ENCODE measurements at regions not wholly inside any gene's neighbourhood (a gene's known extent, or its start where the extent isn't known, plus 50 kb on each side); places are given as distances from the start of the nearest gene placed in this dataset.

DNA sequence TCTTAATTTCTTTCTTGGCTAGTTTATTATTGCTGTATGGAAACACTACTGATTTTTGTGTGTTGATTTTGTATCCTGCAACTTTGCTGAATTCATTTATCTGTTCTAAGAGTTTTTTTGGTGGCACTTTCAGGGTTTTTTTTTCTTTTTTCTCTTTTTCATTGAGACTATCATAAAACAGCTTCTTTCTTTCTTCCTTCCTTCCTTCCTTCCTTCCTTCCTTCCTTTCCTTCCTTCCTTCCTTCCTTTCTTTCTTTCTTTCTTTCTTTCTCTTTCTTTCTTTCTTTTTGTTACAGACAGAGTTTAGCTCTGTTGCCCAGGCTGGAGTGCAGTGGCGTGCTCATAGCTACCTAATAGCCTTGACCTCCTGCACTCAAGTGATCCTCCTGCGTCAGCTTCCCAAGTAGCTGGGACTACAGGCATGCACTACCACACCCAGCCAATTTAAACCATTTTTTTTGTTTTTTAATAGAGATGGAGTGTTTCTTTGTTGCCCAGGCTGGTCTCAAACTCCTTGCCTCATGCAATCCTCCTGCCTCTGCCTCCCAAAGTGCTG is 72.3 kb downstream of the ZNF503 start:
- no peak for DNase-seq (ENCODE audit: low read depth, low spot score)
- H3K9me3 ChIP-seq (ENCODE audit: low read depth, low read length), result no peaks in the 10 kb centered on the region
- H3K9ac ChIP-seq (ENCODE audit: insufficient read length), result no peak overlapping the region
- no peak overlapping the region for H3K27ac ChIP-seq
- TF ChIP-seq EZH2 (IDR thresholded peaks at IDR 0.05), result no peak
- TF ChIP-seq POLR2AphosphoS5 (IDR thresholded peaks at IDR 0.05; ENCODE audit: borderline replicate concordance, low read depth, low read length), result no peak
- TF ChIP-seq FOXP2 (optimal IDR thresholded peaks at IDR 0.05; ENCODE audit: control extremely low read depth, extremely low read length, insufficient read depth), result no peak
- H3K36me3 ChIP-seq (ENCODE audit: insufficient read depth, low read length), result no peaks in the 10 kb centered on the region
- no peak overlapping the region for H3K4me3 ChIP-seq

DNA sequence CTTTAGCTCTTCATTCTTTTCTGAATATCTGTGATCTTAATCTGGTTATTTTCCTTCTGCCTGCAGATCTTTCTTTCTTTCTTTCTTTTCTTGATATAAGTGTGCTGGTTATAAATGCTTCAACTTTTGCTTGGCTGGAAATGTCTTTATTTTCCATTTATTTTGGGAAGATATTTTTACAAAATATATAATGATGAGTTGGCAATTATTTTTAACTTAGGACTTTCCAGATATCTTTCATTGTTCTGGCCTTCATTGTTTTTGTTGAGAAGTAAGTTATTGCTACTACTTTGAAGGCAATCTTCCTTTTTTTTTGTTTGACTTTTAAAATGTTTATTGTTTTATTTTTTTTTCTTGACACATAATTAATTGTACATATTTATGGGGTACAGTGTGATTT is 75.3 kb downstream of the ZNF503 start:
- H3K36me3 ChIP-seq (ENCODE audit: insufficient read depth, low read length), result no peaks in the 10 kb centered on the region
- no peaks in the 10 kb centered on the region for H3K9me3 ChIP-seq (ENCODE audit: low read depth, low read length)
- no peak overlapping the region for H3K27ac ChIP-seq
- no peak overlapping the region for H3K4me3 ChIP-seq
- no peak overlapping the region for H3K9ac ChIP-seq (ENCODE audit: insufficient read length)
- TF ChIP-seq EZH2 (IDR thresholded peaks at IDR 0.05) (no peak), FOXP2 (optimal IDR thresholded peaks at IDR 0.05; ENCODE audit: control extremely low read depth, extremely low read length, insufficient read depth) (no peak), POLR2AphosphoS5 (IDR thresholded peaks at IDR 0.05; ENCODE audit: borderline replicate concordance, low read depth, low read length) (no peak)
- DNase-seq (ENCODE audit: low read depth, low spot score), result no peak

DNA sequence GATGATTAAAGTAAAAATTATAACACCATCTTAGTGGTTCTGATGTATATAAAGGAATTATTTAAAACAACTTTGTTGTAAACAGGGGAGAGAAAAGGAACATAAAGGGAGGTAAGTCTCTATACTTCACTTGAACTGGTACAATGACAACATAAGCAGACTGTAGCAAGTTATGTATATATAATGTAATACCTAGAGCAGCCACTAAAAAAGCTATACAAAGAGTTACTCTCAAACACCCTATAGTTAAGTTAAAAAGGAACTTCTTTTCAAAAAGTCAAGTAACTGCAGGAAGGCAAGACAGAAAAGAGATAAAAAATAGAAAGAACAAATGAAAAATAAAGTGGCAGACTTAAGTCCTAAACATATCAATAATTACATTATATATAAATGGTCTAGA is 82.3 kb downstream of the ZNF503 start:
- no peak overlapping the region for H3K27ac ChIP-seq
- DNase-seq (ENCODE audit: low read depth, low spot score), result no peak
- TF ChIP-seq FOXP2 (optimal IDR thresholded peaks at IDR 0.05; ENCODE audit: control extremely low read depth, extremely low read length, insufficient read depth), result no peak
- no peak for TF ChIP-seq EZH2 (IDR thresholded peaks at IDR 0.05)
- no peak for TF ChIP-seq POLR2AphosphoS5 (IDR thresholded peaks at IDR 0.05; ENCODE audit: borderline replicate concordance, low read depth, low read length)
- no peak overlapping the region for H3K9ac ChIP-seq (ENCODE audit: insufficient read length)
- no peak overlapping the region for H3K4me3 ChIP-seq
- no peaks in the 10 kb centered on the region for H3K36me3 ChIP-seq (ENCODE audit: insufficient read depth, low read length)
- H3K9me3 ChIP-seq (ENCODE audit: low read depth, low read length), result no peaks in the 10 kb centered on the region

DNA sequence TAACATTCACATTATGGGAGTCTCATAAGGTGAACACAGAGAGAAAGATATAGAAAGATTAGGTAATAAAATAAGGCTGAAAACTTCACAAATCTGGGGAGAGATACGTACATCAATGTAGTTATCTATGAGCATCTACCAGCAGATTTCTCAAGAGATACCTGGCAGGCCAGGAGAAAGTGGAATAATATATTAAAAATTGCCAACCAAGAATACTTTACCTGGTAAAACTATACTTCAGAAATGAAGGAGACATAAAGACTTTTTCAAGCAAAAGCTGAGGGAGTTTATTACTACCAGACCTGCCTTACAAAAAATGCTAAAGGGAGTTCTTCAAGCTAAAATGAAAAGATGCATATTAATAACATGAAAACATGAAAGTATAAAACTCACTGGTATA is 78.8 kb upstream of the COMTD1 start:
- TF ChIP-seq POLR2AphosphoS5 (IDR thresholded peaks at IDR 0.05; ENCODE audit: borderline replicate concordance, low read depth, low read length), result no peak
- TF ChIP-seq EZH2 (IDR thresholded peaks at IDR 0.05), result no peak
- no peak for TF ChIP-seq FOXP2 (optimal IDR thresholded peaks at IDR 0.05; ENCODE audit: control extremely low read depth, extremely low read length, insufficient read depth)
- no peak for DNase-seq (ENCODE audit: low read depth, low spot score)
- no peaks in the 10 kb centered on the region for H3K9me3 ChIP-seq (ENCODE audit: low read depth, low read length)
- no peak overlapping the region for H3K4me3 ChIP-seq
- no peak overlapping the region for H3K9ac ChIP-seq (ENCODE audit: insufficient read length)
- H3K36me3 ChIP-seq (ENCODE audit: insufficient read depth, low read length), result no peaks in the 10 kb centered on the region
- no peak overlapping the region for H3K27ac ChIP-seq

DNA sequence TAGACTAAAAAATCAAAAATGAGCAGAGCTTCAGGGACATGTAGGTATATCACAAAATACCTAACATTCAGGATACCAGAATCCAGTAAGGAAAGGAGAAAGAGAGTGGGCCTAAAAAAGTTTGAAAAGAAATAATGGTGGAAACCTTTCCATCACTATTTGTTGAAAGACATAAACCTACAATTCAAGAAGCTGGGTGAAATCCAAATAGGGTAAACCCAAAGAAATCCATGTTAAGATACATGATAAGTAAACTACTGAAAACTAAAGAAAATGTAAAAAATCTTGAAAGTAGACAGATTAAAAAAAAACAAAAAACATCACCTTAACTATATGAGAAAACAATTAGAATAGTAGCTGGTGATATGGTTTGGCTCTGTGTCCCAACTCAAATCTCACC is 76.7 kb upstream of the COMTD1 start:
- Histone ChIP-seq H3K36me3 (ENCODE audit: insufficient read depth, low read length) (no peaks in the 10 kb centered on the region), H3K9me3 (ENCODE audit: low read depth, low read length) (no peaks in the 10 kb centered on the region), H3K27ac (no peak overlapping the region), H3K4me3 (no peak overlapping the region), H3K9ac (ENCODE audit: insufficient read length) (no peak overlapping the region)
- no peak for TF ChIP-seq EZH2 (IDR thresholded peaks at IDR 0.05)
- TF ChIP-seq FOXP2 (optimal IDR thresholded peaks at IDR 0.05; ENCODE audit: control extremely low read depth, extremely low read length, insufficient read depth), result no peak
- TF ChIP-seq POLR2AphosphoS5 (IDR thresholded peaks at IDR 0.05; ENCODE audit: borderline replicate concordance, low read depth, low read length), result no peak
- DNase-seq (ENCODE audit: low read depth, low spot score), result no peak

DNA sequence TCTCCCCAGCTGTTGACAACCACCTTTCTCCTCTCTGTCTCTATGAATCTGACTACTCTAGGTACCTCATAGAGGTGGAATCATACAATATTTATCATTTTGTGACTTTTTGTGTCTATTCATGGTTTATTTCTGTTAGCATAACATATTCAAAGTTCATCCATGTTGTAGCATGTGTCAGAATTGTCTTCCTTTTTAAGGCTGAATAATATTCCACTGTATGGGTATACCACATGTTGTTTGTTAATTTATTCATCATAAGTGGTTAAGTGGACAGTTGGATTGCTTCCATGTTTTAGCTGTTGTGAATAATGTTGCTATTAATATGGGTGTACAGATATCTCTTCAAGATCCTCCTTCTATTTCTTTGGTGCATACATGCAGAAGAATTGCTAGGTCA is 69.9 kb upstream of the COMTD1 start:
- Histone ChIP-seq H3K27ac (no peak overlapping the region), H3K36me3 (ENCODE audit: insufficient read depth, low read length) (no peaks in the 10 kb centered on the region), H3K9ac (ENCODE audit: insufficient read length) (no peak overlapping the region), H3K4me3 (no peak overlapping the region), H3K9me3 (ENCODE audit: low read depth, low read length) (no peaks in the 10 kb centered on the region)
- DNase-seq (ENCODE audit: low read depth, low spot score), result no peak
- no peak for TF ChIP-seq FOXP2 (optimal IDR thresholded peaks at IDR 0.05; ENCODE audit: control extremely low read depth, extremely low read length, insufficient read depth)
- TF ChIP-seq EZH2 (IDR thresholded peaks at IDR 0.05), result no peak
- no peak for TF ChIP-seq POLR2AphosphoS5 (IDR thresholded peaks at IDR 0.05; ENCODE audit: borderline replicate concordance, low read depth, low read length)

DNA sequence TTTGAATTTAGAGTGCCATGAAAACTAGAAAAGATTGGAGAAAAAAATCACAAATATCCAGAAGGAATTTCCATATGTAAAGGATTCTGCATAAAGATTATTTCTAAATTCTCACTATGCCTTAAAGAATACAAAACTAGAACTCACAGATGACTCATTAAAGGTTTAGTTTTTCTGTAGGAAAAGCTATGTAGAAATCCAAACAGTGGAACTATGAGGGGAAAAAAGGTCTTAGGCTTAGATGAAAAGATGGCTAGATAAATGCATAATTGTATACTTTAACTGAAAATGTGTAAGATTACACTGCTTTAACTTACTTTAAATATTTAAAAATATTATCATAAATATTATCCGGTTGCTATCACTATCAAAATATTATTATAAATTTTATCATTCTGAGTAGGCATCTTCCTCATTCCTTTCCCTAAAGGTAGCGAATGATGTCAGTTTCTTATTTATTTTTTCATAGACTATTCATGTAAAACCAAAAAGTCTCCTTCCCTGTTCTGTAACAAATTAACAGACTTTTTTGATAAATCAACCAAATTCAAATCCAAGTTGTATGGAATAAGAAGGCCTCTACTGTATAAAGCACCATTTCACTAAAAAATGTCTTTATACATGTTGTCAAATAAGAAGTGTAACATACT is 69.1 kb upstream of the COMTD1 start:
- Histone ChIP-seq H3K4me3 (no peak overlapping the region), H3K27ac (no peak overlapping the region)
- TF ChIP-seq FOXP2 (optimal IDR thresholded peaks at IDR 0.05; ENCODE audit: control extremely low read depth, extremely low read length, insufficient read depth) (no peak), EZH2 (IDR thresholded peaks at IDR 0.05) (no peak), POLR2AphosphoS5 (IDR thresholded peaks at IDR 0.05; ENCODE audit: borderline replicate concordance, low read depth, low read length) (no peak)

DNA sequence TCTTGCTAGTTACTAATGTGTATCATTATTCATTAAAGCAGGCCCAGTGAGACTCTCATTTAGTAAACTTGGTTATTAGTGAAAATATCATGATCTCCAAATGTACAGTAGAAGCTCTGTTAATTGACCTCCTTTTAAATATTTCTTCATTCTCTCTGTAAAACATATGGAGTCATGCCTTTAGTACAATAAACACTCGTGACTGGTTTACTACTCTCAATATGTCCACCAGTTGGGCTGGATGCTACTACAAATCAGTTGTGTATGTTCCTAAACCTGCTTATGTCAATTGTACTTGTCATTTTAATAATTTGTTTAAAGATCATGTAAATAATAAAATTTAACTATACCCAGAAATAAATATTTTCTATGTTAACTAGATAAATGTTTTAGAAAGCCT is 68.6 kb upstream of the COMTD1 start:
- TF ChIP-seq FOXP2 (optimal IDR thresholded peaks at IDR 0.05; ENCODE audit: control extremely low read depth, extremely low read length, insufficient read depth), result no peak
- TF ChIP-seq EZH2 (IDR thresholded peaks at IDR 0.05), result no peak
- no peak for TF ChIP-seq POLR2AphosphoS5 (IDR thresholded peaks at IDR 0.05; ENCODE audit: borderline replicate concordance, low read depth, low read length)
- Histone ChIP-seq H3K27ac (no peak overlapping the region), H3K36me3 (ENCODE audit: insufficient read depth, low read length) (no peaks in the 10 kb centered on the region), H3K4me3 (no peak overlapping the region), H3K9ac (ENCODE audit: insufficient read length) (no peak overlapping the region), H3K9me3 (ENCODE audit: low read depth, low read length) (no peaks in the 10 kb centered on the region)
- DNase-seq (ENCODE audit: low read depth, low spot score), result no peak

More for the DNA sequence above, 69.1 kb upstream of the COMTD1 start:
- Histone ChIP-seq H3K36me3 (ENCODE audit: insufficient read depth, low read length) (no peaks in the 10 kb centered on the region), H3K9me3 (ENCODE audit: low read depth, low read length) (no peaks in the 10 kb centered on the region), H3K9ac (ENCODE audit: insufficient read length) (no peak overlapping the region)
- no peak for DNase-seq (ENCODE audit: low read depth, low spot score)

Measured in SK-N-MC (cell line).